IMR-90 (cell line): ENCODE measurements at regions not wholly inside any gene's neighbourhood (a gene's known extent, or its start where the extent isn't known, plus 50 kb on each side); places are given as distances from the start of the nearest gene placed in this dataset.

Experiments used
- ATAC-seq: fragments of 200-7000 bp; cut with Tn5 transposase; 2 replicates; pipeline ENCODE4 v1.9.1; 2020; ENCODE audit warnings: low read depth, mild to moderate bottlenecking, moderate library complexity
- BruUV-seq: library from RNA; stranded (reverse); fragments of 400-500 nt; replicated peaks from 2 replicates; lab custom pipeline; 2021; lab: Mats Ljungman, UMichigan
- CTCF ChIA-PET: fragments of 300-600 bp; formaldehyde crosslinking; extraction: SDS; loops from one replicate; lab custom pipeline; 2021; ENCODE audit warnings: antibody characterized with exemption; lab: Yijun Ruan, JAX
- POLR2A ChIA-PET: fragments of 300-600 bp; sonication (Branson Sonifier 250); formaldehyde crosslinking; loops from one replicate; lab custom pipeline; 2022; ENCODE audit warnings: antibody characterized with exemption; ENCODE audit not compliant: unreplicated experiment; lab: Charles Lee
- DNase-seq: peaks from one replicate; pipeline ENCODE4 v3.0.0; 2013
- H2AFZ ChIP-seq: replicated peaks from 2 replicates; pipeline ENCODE3; 2013; ENCODE audit warnings: low read length, mild to moderate bottlenecking; ENCODE audit not compliant: poor library complexity
- H2AK5ac ChIP-seq: 2 replicates; pipeline ENCODE4 v1.6.1; 2013; ENCODE audit warnings: low read depth, low read length, inconsistent platforms
- H2AK9ac ChIP-seq: replicated peaks from 2 replicates; pipeline ENCODE3; 2013; ENCODE audit warnings: mild to moderate bottlenecking, low read depth, low read length, moderate library complexity; ENCODE audit not compliant: poor library complexity
- H2BK120ac ChIP-seq: 2 replicates; pipeline ENCODE4 v1.6.1; 2013; ENCODE audit warnings: low read depth, low read length, inconsistent platforms
- H2BK15ac ChIP-seq: 3 replicates; pipeline ENCODE4 v1.6.1; 2013; ENCODE audit warnings: low read depth, low read length, inconsistent platforms
- H2BK20ac ChIP-seq: 2 replicates; pipeline ENCODE4 v1.6.1; 2013; ENCODE audit warnings: low read depth, mild to moderate bottlenecking, inconsistent platforms, low read length, moderate library complexity
- H2BK5ac ChIP-seq: 2 replicates; pipeline ENCODE4 v1.6.1; 2013; ENCODE audit warnings: mild to moderate bottlenecking, low read depth, low read length, inconsistent platforms; ENCODE audit not compliant: poor library complexity, severe bottlenecking
- H3K14ac ChIP-seq: replicated peaks from 2 replicates; pipeline ENCODE4 v1.6.1; 2013; ENCODE audit warnings: low read depth, low read length, inconsistent platforms
- H3K18ac ChIP-seq: 2 replicates; pipeline ENCODE4 v1.6.1; 2013; ENCODE audit warnings: low read depth, low read length, control low read depth
- H3K23ac ChIP-seq: 2 replicates; pipeline ENCODE4 v1.6.1; 2013; ENCODE audit warnings: low read depth, low read length, inconsistent platforms
- H3K27ac ChIP-seq: 2 replicates; pipeline ENCODE4 v1.5.1; 2013; ENCODE audit warnings: mild to moderate bottlenecking, control low read depth, low read length; ENCODE audit not compliant: insufficient read depth
- H3K27me3 ChIP-seq: 2 replicates; pipeline ENCODE4 v1.6.1; 2013; ENCODE audit warnings: low read length; ENCODE audit not compliant: control insufficient read depth, insufficient read depth
- H3K36me3 ChIP-seq: 2 replicates; pipeline ENCODE4 v1.6.1; 2013; ENCODE audit warnings: low read length, mixed read lengths; ENCODE audit not compliant: control insufficient read depth, insufficient read depth
- H3K4ac ChIP-seq: 2 replicates; pipeline ENCODE4 v1.6.1; 2013; ENCODE audit warnings: low read depth, low read length, inconsistent platforms
- H3K4me1 ChIP-seq: 2 replicates; pipeline ENCODE4 v1.6.1; 2013; ENCODE audit warnings: low read length, mixed read lengths; ENCODE audit not compliant: control insufficient read depth, insufficient read depth
- H3K4me2 ChIP-seq: 2 replicates; pipeline ENCODE4 v1.6.1; 2013; ENCODE audit warnings: low read depth, mild to moderate bottlenecking, control low read depth, low read length, moderate library complexity
- H3K4me3 ChIP-seq: 2 replicates; pipeline ENCODE4 v1.5.1; 2013; ENCODE audit warnings: low read depth, mild to moderate bottlenecking, control low read depth, low read length, moderate library complexity; ENCODE audit not compliant: insufficient read depth
- H3K56ac ChIP-seq: 2 replicates; pipeline ENCODE4 v1.6.1; 2013; ENCODE audit warnings: low read length, inconsistent platforms; ENCODE audit not compliant: insufficient read depth; ENCODE audit errors: extremely low read depth
- H3K79me1 ChIP-seq, 2 experiments: 2 replicates each; pipeline ENCODE4 v1.6.1; 2013; ENCODE audit warnings: low read length in 2 of 2, inconsistent platforms in 1 of 2, low read depth in 1 of 2
- H3K9ac ChIP-seq: 2 replicates; pipeline ENCODE4 v1.6.1; 2013; ENCODE audit warnings: low read depth, low read length, control low read depth
- H3K9me1 ChIP-seq: 2 replicates; pipeline ENCODE4 v1.6.1; 2013; ENCODE audit warnings: low read length, inconsistent platforms; ENCODE audit not compliant: insufficient read depth
- H3K9me3 ChIP-seq: 2 replicates; pipeline ENCODE4 v1.6.1; 2013; ENCODE audit warnings: low read length; ENCODE audit not compliant: control insufficient read depth, insufficient read depth
- H4K20me1 ChIP-seq: 2 replicates; pipeline ENCODE4 v1.6.1; 2013; ENCODE audit warnings: low read length, inconsistent platforms; ENCODE audit not compliant: insufficient read depth
- H4K5ac ChIP-seq: 2 replicates; pipeline ENCODE4 v1.6.1; 2013; ENCODE audit warnings: mild to moderate bottlenecking, low read depth, low read length, control low read depth
- H4K8ac ChIP-seq, 2 experiments: 2 replicates each; pipeline ENCODE4 v1.6.1; 2013; ENCODE audit warnings: low read depth in 2 of 2, low read length in 2 of 2, control low read depth in 1 of 2, inconsistent platforms in 1 of 2
- H4K91ac ChIP-seq: 2 replicates; pipeline ENCODE4 v1.6.1; 2013; ENCODE audit warnings: low read depth, low read length, inconsistent platforms; ENCODE audit not compliant: insufficient read depth
- BHLHE40 ChIP-seq: fragments of 150-350 bp; IDR thresholded peaks from 2 replicates; pipeline ENCODE4 v1.6.1; 2016; ENCODE audit warnings: mild to moderate bottlenecking, low read depth, low read length
- CEBPB ChIP-seq: IDR thresholded peaks from 2 replicates; pipeline ENCODE4 v1.6.1; 2012; ENCODE audit warnings: low read depth, low read length, improper control_type of control experiment
- CHD1 ChIP-seq: IDR thresholded peaks from 2 replicates; pipeline ENCODE4 v1.6.1; 2012; ENCODE audit warnings: low read depth, low read length, improper control_type of control experiment
- CTCF ChIP-seq: conservative IDR thresholded peaks from 2 replicates; pipeline ENCODE4 v1.5.1; 2012; ENCODE audit warnings: mild to moderate bottlenecking, low read depth, low read length, improper control_type of control experiment
- ELK1 ChIP-seq: fragments of 150-350 bp; IDR thresholded peaks from 2 replicates; pipeline ENCODE4 v1.6.1; 2016; ENCODE audit warnings: low read depth, mild to moderate bottlenecking, low read length, moderate library complexity, borderline replicate concordance
- MAFK ChIP-seq: IDR thresholded peaks from 2 replicates; pipeline ENCODE4 v1.6.1; 2012; ENCODE audit warnings: low read depth, low read length, improper control_type of control experiment
- MAZ ChIP-seq: IDR thresholded peaks from 2 replicates; pipeline ENCODE4 v1.6.1; 2012; ENCODE audit warnings: low read depth, mild to moderate bottlenecking, low read length, improper control_type of control experiment, moderate library complexity, borderline replicate concordance
- MXI1 ChIP-seq: IDR thresholded peaks from 2 replicates; pipeline ENCODE4 v1.6.1; 2012; ENCODE audit warnings: low read depth, mild to moderate bottlenecking, low read length, moderate library complexity, borderline replicate concordance
- NFE2L2 ChIP-seq: fragments of 150-350 bp; IDR thresholded peaks from 2 replicates; pipeline ENCODE4 v1.6.1; 2016; ENCODE audit warnings: low read depth, mild to moderate bottlenecking, low read length
- POLR2A ChIP-seq: IDR thresholded peaks from 2 replicates; pipeline ENCODE4 v1.6.1; 2012; ENCODE audit warnings: mild to moderate bottlenecking, low read depth, low read length
- RAD21 ChIP-seq: IDR thresholded peaks from 2 replicates; pipeline ENCODE4 v1.6.1; 2012; ENCODE audit warnings: low read length, improper control_type of control experiment
- RCOR1 ChIP-seq: IDR thresholded peaks from 2 replicates; pipeline ENCODE4 v1.6.1; 2012; ENCODE audit warnings: mild to moderate bottlenecking, low read length, improper control_type of control experiment; ENCODE audit not compliant: insufficient replicate concordance
- RFX5 ChIP-seq: IDR thresholded peaks from 2 replicates; pipeline ENCODE4 v1.8.0; 2012; ENCODE audit warnings: low read depth, mild to moderate bottlenecking, low read length, moderate library complexity
- SMC3 ChIP-seq: fragments of 150-350 bp; IDR thresholded peaks from 2 replicates; pipeline ENCODE4 v1.6.1; 2016; ENCODE audit warnings: low read depth, mild to moderate bottlenecking, antibody characterized with exemption, low read length, moderate library complexity
- USF2 ChIP-seq: fragments of 150-350 bp; IDR thresholded peaks from 2 replicates; pipeline ENCODE4 v1.6.1; 2017; ENCODE audit warnings: mild to moderate bottlenecking, antibody characterized with exemption, low read length, low read depth
- whole genome bisulfite sequencing, 2 experiments: methylation state at CpG; one replicate each; pipeline versions ENCODE4 v1.1.5 to v1.1.7; 2013; ENCODE audit warnings: missing lambda C conversion rate in 2 of 2; ENCODE audit not compliant: insufficient read length in 1 of 2; ENCODE audit errors: extremely low coverage in 2 of 2; 5-methylcytosine and 5-hydroxymethylcytosine counted together
- dilution Hi-C: fragments of 300-500 bp; cut with HindIII; formaldehyde crosslinking; loops from one replicate; pipeline ENCODE4 v1.14.3; 2018; ENCODE audit warnings: low sequenced_read_pairs; ENCODE audit not compliant: unreplicated experiment
- in situ Hi-C: fragments of 300-500 bp; cut with MboI; formaldehyde crosslinking; loops from 3 replicates; pipeline ENCODE4 v1.14.3; 2019; ENCODE audit warnings: low sequenced_read_pairs, inconsistent platforms, mixed read lengths
- intact Hi-C: fragments of 100-400 bp; cut with micrococcal nuclease; formaldehyde crosslinking; loops from 2 replicates; pipeline ENCODE4 v1.10.0; 2022

- dilution Hi-C loops (no loop called here), in situ Hi-C loops (no loop called here), intact Hi-C loops (no loop called here)
- Histone ChIP-seq H4K91ac (no peak overlapping the region), H3K18ac (no peak overlapping the region), H3K27me3 (no peaks in the 10 kb centered on the region), H3K14ac (no peak overlapping the region), H3K79me1 (no peaks in the 10 kb centered on the region), H2BK120ac (no peak overlapping the region), H2AK9ac (no peak overlapping the region), H3K4me3 (no peak overlapping the region), H3K23ac (no peak overlapping the region), H4K5ac (no peak overlapping the region), H3K36me3 (no peaks in the 10 kb centered on the region), H3K4ac (no peak overlapping the region), H3K9me1 (no peaks in the 10 kb centered on the region), H2AFZ (no peak overlapping the region), H3K4me2 (no peak overlapping the region), H3K27ac (no peak overlapping the region), H2BK5ac (no peak overlapping the region), H3K9me3 (no peaks in the 10 kb centered on the region), H3K9ac (no peak overlapping the region), H4K20me1 (no peaks in the 10 kb centered on the region), H2AK5ac (no peak overlapping the region), H3K4me1 (no peaks in the 10 kb centered on the region), H3K56ac (no peak overlapping the region), H4K8ac (no peak overlapping the region), H2BK15ac (no peak overlapping the region), H2BK20ac (no peak overlapping the region)
- DNase-seq (no peak), ATAC-seq (no peak)
- no TSS peak for BruUV-seq
- ChIA-PET POLR2A (no interaction called here), CTCF (no interaction called here)
- no CpG with 5 or more reads among the region's 1 CpG for WGBS, 2 experiments
- no peak for TF ChIP-seq CHD1
- TF ChIP-seq CTCF = no peak
- no peak for TF ChIP-seq MXI1
- no peak for TF ChIP-seq CEBPB
- no peak for TF ChIP-seq MAFK
- TF ChIP-seq SMC3 = no peak
- no peak for TF ChIP-seq MAZ
- TF ChIP-seq NFE2L2 = no peak
- no peak for TF ChIP-seq RAD21
- TF ChIP-seq POLR2A = no peak
- TF ChIP-seq ELK1 = no peak
- TF ChIP-seq BHLHE40 = no peak
- TF ChIP-seq RFX5 = no peak
- TF ChIP-seq USF2 = no peak
- no peak for TF ChIP-seq RCOR1
Measured at GRCh38 chr4:148986951-148987350, 544.7 kb upstream of the NR3C2 start.
